HG03103 (cell line): ENCODE measurements at regions not wholly inside any gene's neighbourhood (a gene's known extent, or its start where the extent isn't known, plus 50 kb on each side); places are given as distances from the start of the nearest gene placed in this dataset.
A peak's percentile ranks its signal among the peaks of the same experiment; 100 is the strongest.

Source experiments
- ATAC-seq: cut with Tn5 transposase; IDR thresholded peaks from one replicate; pipeline ENCODE4 v1.9.1; 2021; ENCODE audit warnings: low read depth; ENCODE audit not compliant: unreplicated experiment

DNA sequence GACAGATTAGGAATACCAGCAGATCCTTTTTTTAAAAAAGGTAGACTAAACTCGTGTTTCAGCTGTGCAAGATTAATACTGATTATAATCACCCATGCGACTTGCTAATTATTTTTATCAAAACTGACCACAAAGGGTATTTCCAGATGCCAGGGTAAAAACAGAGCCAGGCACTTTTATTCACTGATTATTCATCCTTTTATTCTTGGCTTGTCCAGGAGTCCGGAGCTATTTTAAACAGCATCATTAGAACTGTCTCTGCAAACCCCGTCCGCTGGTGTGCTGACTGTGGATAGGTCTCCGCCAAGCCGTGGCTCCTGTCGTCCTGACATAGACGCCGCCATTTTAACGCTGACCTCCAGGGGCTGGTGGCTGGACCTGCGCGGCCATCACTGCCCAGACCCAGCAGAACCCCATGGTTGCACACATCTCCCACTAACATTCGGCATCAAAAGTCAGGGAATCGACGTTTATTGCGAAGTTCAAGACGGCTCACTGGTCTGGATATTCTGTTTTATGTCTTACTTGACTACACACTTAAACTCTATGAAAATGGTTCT is 364.8 kb downstream of the THBS2 start:
- no peak for ATAC-seq

DNA sequence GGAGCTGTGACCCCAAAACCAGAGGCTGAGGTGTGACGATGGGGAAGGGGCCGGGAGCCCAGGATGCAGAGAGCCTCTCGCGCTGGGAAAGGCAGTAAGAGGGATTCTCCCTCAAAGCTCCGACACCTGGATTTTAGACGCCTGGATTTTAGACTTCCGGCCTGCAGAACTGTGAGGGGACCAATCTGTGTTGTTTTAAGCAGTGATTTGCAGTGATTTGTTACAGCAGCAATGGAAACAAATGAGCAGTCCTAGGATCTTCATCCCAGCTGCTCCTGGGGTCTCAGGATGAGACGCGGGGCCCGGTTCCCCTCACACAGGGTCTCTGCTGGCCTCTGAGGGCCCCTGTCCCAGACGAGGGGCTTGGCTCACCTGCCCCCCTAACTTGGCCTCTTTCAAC is 365.5 kb downstream of the THBS2 start:
- no peak for ATAC-seq

DNA sequence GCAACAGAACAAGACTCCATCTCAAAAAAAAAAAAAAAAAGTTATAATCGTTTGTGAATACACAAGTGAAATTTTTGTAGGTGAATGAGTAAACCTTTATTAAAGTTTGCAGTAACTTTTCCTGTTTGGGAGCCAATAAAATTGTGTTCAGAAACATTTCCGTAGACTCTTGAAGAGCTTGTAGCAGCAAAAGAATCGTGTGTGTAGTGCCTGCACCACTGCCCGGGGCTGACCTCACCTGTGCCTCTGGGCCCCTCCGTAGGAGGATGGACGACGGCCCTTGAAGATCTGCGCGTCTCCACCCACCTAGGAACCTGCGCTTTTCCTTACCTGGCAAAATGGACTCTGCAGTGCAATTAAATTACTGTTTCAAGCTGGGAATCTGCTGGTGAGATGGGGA is 366.0 kb downstream of the THBS2 start:
- ATAC-seq, result no peak

DNA sequence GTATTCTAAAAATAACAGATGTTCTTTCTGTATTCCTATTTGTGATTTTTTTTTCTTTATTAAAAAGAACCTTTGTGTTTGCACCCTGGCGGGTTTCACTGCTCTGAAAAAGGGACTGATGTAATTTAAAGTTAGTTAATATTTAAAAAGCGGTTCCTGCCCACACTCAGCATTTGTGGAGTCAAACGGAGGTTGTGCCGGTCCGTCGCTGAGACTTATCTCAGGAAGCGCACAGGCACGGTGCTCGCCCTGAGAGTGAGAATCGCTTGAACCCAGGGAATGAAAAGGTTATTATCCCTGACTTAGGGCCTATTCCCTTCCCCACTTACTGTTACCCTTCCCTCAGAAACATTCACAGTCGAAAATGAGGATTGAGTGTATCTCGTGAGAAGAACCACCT is 366.7 kb downstream of the THBS2 start:
- no peak for ATAC-seq

DNA sequence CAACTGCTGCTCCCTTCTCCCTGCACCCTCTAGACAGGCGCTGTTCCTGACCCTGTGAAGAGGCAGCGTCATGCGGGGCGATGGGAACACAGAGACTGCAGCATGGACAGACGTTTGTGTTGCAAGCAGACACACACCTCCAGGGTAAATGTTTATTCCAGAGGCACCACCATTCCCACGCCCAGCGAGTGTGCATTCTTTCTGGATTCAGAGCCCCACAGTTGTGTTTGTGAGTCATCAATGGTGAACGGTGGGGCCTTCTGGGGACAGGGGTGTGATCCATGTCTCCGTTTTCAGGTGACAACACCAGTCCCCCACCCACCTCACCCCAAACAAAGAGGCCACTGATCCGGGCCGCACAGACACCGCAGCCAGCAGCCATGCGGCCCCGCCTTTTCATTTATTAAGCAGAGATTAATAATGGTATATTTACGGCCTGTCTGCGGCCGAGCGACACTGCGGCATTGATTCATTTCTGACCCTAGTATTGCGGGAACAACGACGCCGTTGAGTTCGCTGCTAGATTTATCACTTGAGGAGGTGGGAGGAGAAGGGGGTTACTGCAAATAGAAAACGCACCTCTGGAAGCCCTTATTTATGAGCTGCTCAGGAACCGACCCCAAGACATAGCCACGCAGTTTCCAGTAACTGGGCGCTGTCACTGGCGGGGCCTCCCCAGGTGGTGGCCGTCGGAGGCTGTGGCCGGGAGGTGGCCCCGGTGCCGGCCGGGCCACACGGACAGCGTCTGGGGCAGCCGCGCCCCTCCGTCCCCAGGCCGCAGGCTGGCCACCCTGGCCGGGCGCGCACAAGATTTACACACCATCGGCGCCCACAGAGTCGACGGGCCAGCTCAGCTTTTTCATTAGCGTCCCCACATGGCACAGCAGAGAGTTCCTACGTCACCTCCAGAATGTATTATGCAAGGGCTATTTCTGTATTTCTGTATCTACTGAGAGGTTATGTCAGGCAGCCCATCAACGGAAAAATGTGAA is 367.6 kb downstream of the THBS2 start:
- ATAC-seq, result no peak

DNA sequence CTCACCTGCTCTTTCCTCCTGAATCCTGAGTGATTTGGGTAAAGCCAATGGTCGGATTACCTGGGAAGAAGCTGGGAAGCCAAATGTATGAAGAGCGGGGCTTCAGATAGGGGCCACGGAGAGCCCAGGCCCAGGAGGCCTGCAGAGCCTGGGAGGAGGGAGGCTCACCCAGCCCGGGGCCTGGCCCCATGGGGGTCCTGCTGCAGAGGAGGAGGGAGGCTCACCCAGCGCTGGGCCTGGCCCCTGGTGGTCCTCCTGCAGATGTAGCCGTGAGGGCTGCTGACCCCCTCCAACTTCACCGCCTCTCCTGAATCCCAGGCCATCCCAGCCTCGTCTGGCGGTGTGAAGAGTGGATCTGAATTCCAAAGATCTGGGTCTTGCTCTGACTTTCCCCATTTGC is 368.4 kb downstream of the THBS2 start:
- ATAC-seq, result no peak

DNA sequence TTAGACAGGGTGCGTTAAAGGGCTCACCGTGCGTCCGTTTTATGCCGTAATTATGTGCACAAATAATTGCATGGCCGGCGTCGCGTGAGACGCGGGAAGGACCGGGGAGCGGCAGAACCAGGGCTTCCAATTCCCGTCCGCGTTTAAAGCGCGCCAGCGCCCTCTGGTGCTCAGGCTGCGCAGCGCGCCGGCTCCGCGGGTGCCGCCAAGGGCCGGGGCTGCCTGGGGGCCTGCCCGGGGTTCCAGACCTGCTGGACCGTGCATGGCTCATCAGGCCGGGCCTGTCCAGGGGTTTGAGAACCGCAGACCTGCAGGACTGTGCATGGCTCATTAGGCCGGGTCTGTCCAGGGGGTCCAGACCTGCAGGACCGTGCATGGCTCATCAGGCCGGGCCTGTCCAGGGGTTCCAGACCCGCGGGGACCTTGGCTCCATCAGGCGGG is 369.0 kb downstream of the THBS2 start:
- ATAC-seq, result peak; percentile 91

DNA sequence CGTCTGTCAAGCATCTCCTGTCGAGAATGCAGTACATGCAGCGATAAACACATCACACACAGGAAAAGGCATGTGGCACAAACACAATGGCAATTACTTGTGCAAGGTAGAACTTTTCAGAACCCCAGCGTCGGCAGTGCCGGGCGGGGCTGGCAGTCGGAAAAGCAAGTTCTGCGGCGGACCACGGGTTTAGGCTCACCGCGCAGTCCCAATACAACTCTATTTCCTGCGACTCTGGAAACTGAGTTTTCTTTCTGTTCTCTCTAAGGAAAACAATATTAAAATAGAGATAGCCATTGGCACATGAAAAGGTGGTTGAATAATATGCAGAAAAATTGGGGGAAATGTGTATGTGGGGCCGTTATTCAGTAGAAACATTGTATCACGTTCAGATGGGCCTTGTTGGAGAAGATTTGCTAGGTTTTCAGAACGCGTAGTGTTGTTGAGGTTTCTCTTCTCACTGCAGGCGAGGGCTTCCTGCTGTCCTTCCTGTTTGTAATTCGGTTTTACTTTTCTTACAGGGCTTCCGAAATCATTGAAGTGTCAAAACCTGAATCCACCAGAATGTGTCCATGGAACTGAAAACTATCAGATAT is 369.5 kb downstream of the THBS2 start:
- ATAC-seq, result peak; percentile 28

DNA sequence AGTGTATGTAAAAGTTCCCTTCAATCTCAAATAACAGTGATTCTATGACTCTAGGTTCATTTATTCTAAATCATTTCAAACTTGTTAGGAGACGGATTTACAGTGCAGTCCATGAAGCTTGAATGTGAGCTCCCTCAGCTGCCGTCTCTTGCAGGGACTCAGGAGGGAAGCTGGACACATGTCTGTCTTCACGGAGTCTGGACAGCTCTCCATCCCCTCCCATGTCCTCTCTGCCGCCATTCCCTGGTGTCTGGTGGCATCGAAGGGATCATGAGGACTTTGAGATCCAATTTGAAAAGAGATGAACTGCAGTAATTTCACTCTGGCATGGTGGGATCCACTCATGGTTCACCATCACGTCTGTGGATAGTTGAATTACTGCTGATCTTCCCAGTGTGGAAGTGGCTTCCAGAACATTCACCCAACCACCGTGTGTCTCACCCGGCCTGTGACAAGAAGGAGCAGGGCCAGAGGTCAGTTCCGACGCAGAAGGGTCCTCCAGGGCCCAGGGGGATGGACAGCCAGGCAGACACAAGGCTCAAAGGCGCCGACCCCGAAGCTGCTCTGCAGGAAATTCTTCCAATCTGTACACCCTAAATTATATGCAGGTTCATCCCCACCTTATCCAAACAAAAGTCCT is 370.1 kb downstream of the THBS2 start:
- ATAC-seq, result no peak

DNA sequence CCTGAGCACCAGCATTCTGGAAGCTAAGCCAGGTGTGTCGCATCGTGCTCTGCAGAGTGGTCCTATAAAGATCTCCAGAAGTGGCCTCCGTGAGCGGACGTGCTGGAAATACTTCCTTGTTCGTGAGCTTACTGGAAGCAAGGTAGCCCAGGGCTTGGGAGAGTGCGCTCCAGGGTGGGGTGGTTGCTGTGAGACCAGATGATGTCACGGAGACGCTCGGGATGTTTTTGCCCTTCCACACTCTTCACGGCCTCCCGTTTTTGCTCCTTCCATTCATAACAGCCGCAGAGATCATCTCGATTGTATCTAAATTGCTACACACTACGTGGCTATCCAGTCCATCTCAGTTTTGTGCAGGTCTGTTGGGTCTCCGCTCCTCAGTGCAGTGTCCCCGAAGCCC is 373.4 kb downstream of the THBS2 start:
- ATAC-seq, result no peak

DNA sequence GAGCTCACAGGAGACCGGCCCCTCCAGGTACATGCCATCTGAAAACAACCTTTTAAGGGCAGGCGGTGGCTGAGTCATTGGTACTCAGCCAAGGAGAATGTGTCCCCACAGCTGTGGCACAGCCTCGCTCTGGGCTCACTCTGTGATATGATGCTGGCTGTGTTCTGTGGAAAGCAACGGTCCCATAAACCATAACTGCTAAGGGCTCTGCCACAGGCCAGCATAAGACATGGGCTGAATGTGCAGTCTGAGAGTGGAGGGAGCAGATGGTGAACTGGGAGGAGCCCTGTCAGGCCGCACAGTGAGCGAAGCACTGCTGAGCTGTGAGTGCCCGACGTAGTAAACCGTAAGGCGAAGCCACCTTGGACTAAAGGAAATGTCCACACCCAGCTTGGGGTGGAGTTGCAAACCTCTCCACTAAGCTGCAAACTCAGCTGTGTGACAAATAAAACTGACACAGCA is 375.8 kb downstream of the THBS2 start:
- no peak for ATAC-seq

DNA sequence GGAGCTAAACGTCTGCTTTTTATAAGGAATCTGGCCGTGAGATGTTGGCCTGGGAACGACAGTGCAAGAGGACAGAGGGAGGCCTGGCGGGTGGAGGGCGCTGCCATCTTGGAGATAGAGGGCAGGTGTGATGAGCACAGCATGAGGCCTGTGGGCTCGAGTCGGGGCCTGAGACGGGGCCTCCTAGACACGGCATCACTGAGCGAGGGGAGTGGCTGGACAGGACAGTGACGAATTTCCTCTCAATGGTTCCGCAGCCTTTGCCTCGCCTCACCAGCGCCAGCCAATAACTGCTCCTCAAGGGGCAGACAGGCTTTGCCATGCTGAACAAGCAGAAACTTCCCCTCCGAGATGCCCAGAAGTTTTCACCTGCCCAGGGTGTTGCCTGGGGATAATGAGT is 376.7 kb downstream of the THBS2 start:
- no peak for ATAC-seq

DNA sequence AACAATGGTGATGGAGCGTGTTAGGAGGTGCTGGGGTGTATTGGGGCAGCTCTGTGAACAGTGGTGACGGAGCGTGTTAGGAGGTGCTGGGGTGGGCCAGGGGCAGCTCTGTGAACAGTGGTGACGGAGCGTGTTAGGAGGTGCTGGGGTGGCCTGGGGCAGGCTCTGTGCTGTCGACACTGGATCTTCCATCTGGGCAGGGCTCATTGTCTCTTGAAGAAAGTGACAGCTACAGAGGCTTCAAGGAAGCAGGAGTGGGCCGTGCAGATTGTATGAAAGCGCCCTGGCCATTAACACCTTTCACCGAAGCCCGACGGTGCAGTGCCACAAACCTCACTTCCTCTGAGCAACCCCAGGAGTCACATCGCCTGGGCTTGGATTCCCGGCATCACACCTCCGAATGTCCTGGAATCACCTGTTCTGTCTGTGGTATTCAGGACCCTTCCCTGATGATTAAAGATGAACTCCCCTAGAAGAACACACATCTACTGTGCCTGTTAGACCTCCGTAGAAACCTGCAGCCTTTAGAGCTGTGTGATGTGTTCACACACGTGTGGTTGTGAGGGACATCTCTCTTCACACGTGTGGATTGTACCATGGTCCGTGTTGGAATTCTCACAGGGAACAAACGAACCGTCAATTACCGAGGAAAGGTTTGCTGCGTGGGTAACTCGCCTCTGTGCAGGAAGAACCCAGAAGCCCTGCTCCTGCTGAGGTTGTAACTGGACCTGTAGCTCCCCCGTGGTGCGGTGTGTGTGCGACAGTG is 377.7 kb downstream of the THBS2 start:
- no peak for ATAC-seq

DNA sequence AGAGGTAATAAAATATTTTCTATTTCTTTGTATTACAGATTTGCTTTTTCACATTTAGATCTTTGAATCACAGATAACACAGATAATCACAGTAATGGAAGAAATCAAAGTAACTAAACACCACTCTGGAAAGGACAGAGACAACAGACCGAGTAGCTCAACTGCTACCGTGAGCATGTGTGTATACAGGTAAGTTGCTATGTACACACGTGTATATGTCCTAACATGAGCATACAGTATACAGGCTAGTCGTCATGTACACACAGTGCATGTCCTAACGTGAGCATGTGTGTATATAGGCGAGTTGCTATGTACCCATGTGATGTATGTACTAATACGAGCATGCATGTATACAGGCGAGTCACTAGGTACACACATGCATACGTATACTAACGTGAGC is 379.0 kb downstream of the THBS2 start:
- no peak for ATAC-seq

DNA sequence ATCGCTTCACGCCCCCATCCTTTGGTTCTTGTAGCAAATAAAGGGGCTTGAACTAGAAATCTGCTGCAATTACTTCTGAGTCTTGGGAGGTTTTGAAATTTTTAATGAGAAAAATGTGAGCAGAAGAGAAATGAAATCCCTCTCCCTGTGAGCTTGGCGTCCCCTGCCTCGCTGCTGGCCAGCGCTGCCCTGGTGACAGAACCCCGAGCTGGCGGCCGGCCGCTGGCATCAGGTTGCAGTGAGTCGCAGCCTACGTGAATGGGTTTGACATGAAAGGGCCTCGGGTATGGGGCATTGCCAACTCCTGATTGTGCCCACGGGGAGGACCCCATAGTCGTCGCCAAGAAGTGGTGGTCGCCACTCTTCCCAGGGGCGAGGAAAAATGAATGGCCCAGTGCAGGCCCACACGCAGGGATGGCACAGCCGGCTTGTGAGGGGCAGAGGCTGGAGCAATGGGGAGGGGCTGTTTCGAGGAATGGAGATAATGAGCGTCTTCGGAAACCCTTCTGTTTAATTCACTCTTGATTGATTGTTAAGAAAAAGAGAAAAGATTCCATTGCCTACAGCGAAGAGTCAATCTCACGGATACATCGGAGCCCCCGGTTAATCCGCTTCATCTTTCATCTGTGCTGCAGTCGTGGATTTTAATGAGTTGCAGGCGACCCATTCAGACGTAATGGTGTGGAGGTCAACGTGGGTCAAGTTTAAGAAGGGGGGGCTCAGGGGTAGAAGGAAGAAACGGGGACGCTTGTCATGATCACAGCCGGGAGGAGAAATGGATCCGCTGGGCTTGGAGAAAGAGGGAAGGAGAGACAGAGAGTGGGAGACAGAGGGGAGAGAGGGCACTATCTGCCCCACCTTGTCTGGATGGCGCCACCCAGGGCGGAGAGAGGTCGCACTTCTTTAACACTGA is 380.1 kb downstream of the THBS2 start:
- no peak for ATAC-seq

DNA sequence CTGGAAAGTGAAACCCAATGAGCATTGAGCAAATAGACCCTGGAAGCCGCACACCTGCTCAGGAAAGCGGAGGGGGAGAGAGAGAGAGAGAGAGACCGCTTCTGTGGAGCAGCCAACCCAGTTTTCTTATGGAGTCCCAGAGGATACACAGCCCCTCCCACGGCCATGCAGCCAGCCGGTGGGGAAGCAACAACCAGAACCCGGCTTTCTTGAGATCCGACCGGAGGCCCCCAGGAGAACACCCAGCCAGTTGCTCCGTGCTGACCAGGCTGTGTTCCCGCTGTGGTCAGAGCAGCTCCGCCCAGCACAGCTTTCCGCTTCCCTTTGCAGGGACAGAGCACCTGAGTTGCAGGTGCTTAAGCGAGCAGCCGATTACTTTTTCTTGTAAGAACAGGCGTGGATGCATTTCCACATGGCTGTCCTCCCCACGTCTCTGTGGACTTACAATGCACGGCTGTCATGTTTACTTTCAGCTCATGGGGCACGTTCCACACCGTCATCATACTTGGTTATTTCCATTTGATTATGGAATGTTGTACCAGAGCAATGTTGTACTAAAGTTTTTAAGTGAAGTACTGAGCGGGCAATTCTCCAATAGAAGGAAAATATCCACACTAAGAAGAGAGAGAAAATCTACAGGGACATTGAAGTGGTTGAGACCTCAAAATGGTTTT is 381.9 kb downstream of the THBS2 start:
- no peak for ATAC-seq

DNA sequence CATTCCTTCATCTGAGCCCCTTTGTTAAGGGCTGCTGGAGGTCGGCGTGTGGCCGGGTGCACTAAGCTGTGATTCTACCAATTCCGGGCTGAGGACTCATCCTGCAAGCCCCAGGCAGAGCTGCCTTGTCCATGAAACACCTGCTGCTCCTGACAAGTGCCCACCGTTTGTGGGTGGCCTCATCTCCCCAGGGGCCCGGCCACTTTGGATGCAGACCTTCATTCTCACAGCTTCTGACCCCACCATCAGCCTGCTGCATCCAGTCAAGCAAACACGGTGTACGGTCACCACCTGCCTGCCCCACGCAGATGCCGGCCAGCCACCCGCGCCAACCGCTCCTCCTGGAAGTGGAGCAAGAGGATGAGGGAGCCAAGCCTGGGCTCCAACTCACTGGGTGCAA is 382.7 kb downstream of the THBS2 start:
- no peak for ATAC-seq

DNA sequence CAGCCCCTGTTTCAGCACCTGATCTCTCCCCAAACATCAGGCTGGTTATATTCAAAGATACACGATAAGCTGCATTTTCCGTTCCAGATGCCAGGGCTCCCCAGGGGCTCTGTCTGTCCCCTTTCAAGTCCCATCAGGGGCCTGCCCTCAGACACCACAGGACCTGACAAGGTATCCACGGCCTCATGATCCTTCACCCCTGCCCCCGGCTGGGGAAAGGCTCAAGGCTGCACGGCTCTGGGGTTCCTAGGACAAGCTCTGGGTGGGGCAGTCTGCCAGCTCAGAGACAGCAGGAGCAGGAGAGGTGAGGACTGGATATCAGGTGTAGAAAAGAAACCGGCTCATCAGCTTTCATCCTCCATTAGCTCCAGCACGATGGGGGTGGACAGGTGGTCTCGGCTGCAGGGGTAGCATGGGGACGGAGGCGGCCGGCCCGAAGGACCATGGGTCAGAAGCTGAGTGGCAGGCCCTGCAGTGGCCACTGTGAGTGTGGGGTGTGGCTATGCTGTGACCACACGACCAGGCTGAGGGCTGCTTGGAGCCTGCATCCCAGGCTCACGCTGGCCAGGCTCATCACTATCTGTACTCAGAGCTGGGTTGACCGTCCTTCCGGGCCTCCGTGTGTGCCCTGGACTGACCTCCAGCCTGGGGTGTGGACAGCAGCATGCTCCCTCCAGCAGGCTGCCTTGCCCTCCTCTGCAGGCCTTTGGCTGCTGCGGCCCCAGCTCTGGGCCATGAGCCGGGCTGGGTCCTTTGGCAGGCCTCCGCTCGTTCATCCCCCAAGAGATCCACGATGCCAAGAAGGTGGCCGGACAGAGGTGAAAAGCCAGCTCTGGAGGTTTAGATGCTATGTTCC is 386.2 kb downstream of the THBS2 start:
- ATAC-seq, result no peak
